Endodermal cell (in vitro differentiated cells): ENCODE measurements at regions not wholly inside any gene's neighbourhood (a gene's known extent, or its start where the extent isn't known, plus 50 kb on each side); places are given as distances from the start of the nearest gene placed in this dataset.

ENCODE experiments used
- DNase-seq: peaks from one replicate; pipeline ENCODE4 v3.0.0-alpha.2; 2017
- H3K27ac ChIP-seq: 2 replicates; pipeline ENCODE4 v1.5.1; 2013; ENCODE audit warnings: mild to moderate bottlenecking, low read depth, low read length, moderate library complexity
- H3K27me3 ChIP-seq: 2 replicates; pipeline ENCODE4 v1.6.1; 2013; ENCODE audit warnings: mild to moderate bottlenecking, low read length, moderate library complexity; ENCODE audit not compliant: insufficient read depth, control insufficient read depth, poor library complexity, severe bottlenecking
- H3K36me3 ChIP-seq: 2 replicates; pipeline ENCODE4 v1.7.0; 2013; ENCODE audit warnings: mild to moderate bottlenecking, low read length, moderate library complexity; ENCODE audit not compliant: control insufficient read depth, insufficient read depth
- H3K4me1 ChIP-seq: one replicate; pipeline ENCODE4 v1.7.0; 2013; ENCODE audit warnings: low read length; ENCODE audit not compliant: control insufficient read depth, insufficient read depth
- H3K4me3 ChIP-seq: 2 replicates; pipeline ENCODE4 v1.5.1; 2013; ENCODE audit warnings: mild to moderate bottlenecking, low read length, moderate library complexity
- H3K9ac ChIP-seq: 2 replicates; pipeline ENCODE4 v1.6.1; 2013; ENCODE audit warnings: mild to moderate bottlenecking, low read length, moderate library complexity; ENCODE audit not compliant: poor library complexity, severe bottlenecking; ENCODE audit errors: extremely low read depth
- H3K9me3 ChIP-seq: 2 replicates; pipeline ENCODE4 v1.6.1; 2013; ENCODE audit warnings: mild to moderate bottlenecking, low read length, moderate library complexity; ENCODE audit not compliant: control insufficient read depth
- H3K27ac Mint-ChIP-seq: 2 replicates; pipeline ENCODE4 v1.8.0; 2020; ENCODE audit warnings: mixed read lengths
- H3K27me3 Mint-ChIP-seq: 2 replicates; pipeline ENCODE4 v1.8.0; 2021; ENCODE audit warnings: mild to moderate bottlenecking, mixed read lengths; ENCODE audit not compliant: insufficient read depth
- H3K36me3 Mint-ChIP-seq: 2 replicates; pipeline ENCODE4 v1.8.0; 2020; ENCODE audit warnings: low read depth, mixed read lengths
- H3K4me1 Mint-ChIP-seq: 2 replicates; pipeline ENCODE4 v1.8.0; 2020; ENCODE audit warnings: mixed read lengths
- H3K4me3 Mint-ChIP-seq: 2 replicates; pipeline ENCODE4 v1.8.0; 2020; ENCODE audit warnings: mild to moderate bottlenecking, moderate library complexity, mixed read lengths
- H3K9me3 Mint-ChIP-seq: 2 replicates; pipeline ENCODE4 v1.8.0; 2020; ENCODE audit warnings: mild to moderate bottlenecking, mixed read lengths
- WGBS, 2 experiments: methylation state at CpG; one replicate each; pipeline versions ENCODE4 v1.1.5 to v1.1.7; 2013; ENCODE audit warnings: missing lambda C conversion rate in 2 of 2, mixed read lengths in 1 of 2; ENCODE audit not compliant: insufficient coverage in 1 of 2, insufficient read length in 1 of 2; 5-methylcytosine and 5-hydroxymethylcytosine counted together
- TF ChIP-seq, protein P1 (sequence below): fragments of 200-600 bp; sonication (generic); conservative IDR thresholded peaks from 2 replicates; pipeline ENCODE4 v1.5.0; 2021; ENCODE audit warnings: antibody characterized with exemption, mild to moderate bottlenecking

- Mint-ChIP-seq H3K27me3 (peaks cover 29% of the 10 kb centered on the region), H3K36me3 (no peaks in the 10 kb centered on the region), H3K9me3 (no peaks in the 10 kb centered on the region), H3K4me1 (peaks cover 4% of the 10 kb centered on the region), H3K27ac (no peak overlapping the region), H3K4me3 (no peak overlapping the region)
- Histone ChIP-seq H3K27me3 (peaks cover 8% of the 10 kb centered on the region), H3K9ac (no peak overlapping the region), H3K36me3 (no peaks in the 10 kb centered on the region), H3K9me3 (no peaks in the 10 kb centered on the region), H3K27ac (peak overlapping the region; percentile 16), H3K4me3 (no peak overlapping the region), H3K4me1 (no peaks in the 10 kb centered on the region)
- TF ChIP-seq, protein P1, sequence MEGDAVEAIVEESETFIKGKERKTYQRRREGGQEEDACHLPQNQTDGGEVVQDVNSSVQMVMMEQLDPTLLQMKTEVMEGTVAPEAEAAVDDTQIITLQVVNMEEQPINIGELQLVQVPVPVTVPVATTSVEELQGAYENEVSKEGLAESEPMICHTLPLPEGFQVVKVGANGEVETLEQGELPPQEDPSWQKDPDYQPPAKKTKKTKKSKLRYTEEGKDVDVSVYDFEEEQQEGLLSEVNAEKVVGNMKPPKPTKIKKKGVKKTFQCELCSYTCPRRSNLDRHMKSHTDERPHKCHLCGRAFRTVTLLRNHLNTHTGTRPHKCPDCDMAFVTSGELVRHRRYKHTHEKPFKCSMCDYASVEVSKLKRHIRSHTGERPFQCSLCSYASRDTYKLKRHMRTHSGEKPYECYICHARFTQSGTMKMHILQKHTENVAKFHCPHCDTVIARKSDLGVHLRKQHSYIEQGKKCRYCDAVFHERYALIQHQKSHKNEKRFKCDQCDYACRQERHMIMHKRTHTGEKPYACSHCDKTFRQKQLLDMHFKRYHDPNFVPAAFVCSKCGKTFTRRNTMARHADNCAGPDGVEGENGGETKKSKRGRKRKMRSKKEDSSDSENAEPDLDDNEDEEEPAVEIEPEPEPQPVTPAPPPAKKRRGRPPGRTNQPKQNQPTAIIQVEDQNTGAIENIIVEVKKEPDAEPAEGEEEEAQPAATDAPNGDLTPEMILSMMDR: no peak
- DNase-seq: no peak
- WGBS, 2 experiments: 91 to 96% methylated on average over 15 to 18 of the region's 18 CpGs
These were observed 92.4 kb upstream of the AKT3 start for GRCh38 chr1:243942196-243943150.

GRCh38 chr1:243940451-243940850, 90.4 kb upstream of the AKT3 start:
- WGBS, 2 experiments: 88 to 99% methylated on average over 6 of the region's 6 CpGs
- TF ChIP-seq, protein P1: no peak

DNA sequence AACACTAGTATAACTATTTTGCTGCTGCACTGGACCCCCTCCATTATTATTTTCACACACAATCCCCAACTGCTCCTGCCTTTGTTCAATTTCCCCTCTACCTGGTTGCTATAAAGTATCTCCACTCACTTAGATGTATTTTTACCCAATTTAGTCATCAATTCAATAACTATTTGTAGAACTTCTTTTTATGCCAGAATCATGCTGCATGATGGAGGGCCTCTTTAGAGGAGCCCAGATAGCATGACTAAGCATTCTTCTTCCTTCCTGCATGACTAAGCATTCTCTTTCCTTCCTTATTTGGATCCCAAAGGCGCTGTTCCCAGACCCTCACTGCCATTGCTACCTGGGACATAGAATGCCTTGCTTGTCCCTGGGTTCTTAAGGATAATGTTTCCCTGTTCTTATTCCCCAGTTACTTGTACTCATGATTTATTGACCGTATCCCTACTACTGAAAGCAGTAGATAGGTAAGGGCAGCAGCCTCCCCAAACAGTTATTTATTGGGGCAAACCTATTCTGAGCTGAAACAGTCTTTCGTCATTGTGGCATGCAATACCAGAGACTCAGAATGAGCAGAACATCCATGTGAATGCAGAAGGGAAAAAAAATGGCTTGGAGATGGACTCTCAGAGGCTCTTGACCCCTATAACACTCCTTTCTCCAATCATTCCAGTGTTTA, 89.3 kb upstream of the AKT3 start:
- Mint-ChIP-seq H3K36me3 (no peaks in the 10 kb centered on the region), H3K4me3 (no peak overlapping the region), H3K27ac (no peak overlapping the region), H3K4me1 (no peaks in the 10 kb centered on the region), H3K9me3 (peaks cover 4% of the 10 kb centered on the region), H3K27me3 (peaks cover 9% of the 10 kb centered on the region)
- H3K36me3 ChIP-seq: no peaks in the 10 kb centered on the region
- DNase-seq: no peak
- peaks cover 8% of the 10 kb centered on the region for H3K27me3 ChIP-seq
- TF ChIP-seq, protein P1: no peak
- WGBS, 2 experiments: 80 to 100% methylated on average over 1 to 3 of the region's 3 CpGs
- no peaks in the 10 kb centered on the region for H3K4me1 ChIP-seq
- no peaks in the 10 kb centered on the region for H3K9me3 ChIP-seq
- no peak overlapping the region for H3K4me3 ChIP-seq
- no peak overlapping the region for H3K27ac ChIP-seq
- H3K9ac ChIP-seq: no peak overlapping the region

More at GRCh38 chr1:243940451-243940850, 90.4 kb upstream of the AKT3 start:
- peaks cover 8% of the 10 kb centered on the region for H3K27me3 ChIP-seq
- Mint-ChIP-seq H3K4me1 (peaks cover 4% of the 10 kb centered on the region), H3K27ac (no peak overlapping the region), H3K9me3 (no peaks in the 10 kb centered on the region), H3K4me3 (no peak overlapping the region), H3K27me3 (peaks cover 17% of the 10 kb centered on the region), H3K36me3 (no peaks in the 10 kb centered on the region)
- no peaks in the 10 kb centered on the region for H3K9me3 ChIP-seq
- H3K27ac ChIP-seq: no peak overlapping the region
- no peaks in the 10 kb centered on the region for H3K4me1 ChIP-seq
- no peak overlapping the region for H3K4me3 ChIP-seq
- no peak overlapping the region for H3K9ac ChIP-seq
- no peaks in the 10 kb centered on the region for H3K36me3 ChIP-seq
- DNase-seq: no peak
